COLO668 (cell line): ENCODE measurements at regions not wholly inside any gene's neighbourhood (a gene's known extent, or its start where the extent isn't known, plus 50 kb on each side); places are given as distances from the start of the nearest gene placed in this dataset.

Experiments used
- DNase-seq: peaks from one replicate; lab custom pipeline; 2025; ENCODE audit not compliant: unreplicated experiment; lab: John Stamatoyannopoulos, UW

GRCh38 chr13:106178816-106179215 is 356.6 kb downstream of the EFNB2 start:
- no peak for DNase-seq

- DNase-seq = no peak
Measured at GRCh38 chr13:106177146-106177545, 358.3 kb downstream of the EFNB2 start.

- no peak for DNase-seq
Measured at GRCh38 chr13:106176117-106176516, 359.3 kb downstream of the EFNB2 start.

DNA sequence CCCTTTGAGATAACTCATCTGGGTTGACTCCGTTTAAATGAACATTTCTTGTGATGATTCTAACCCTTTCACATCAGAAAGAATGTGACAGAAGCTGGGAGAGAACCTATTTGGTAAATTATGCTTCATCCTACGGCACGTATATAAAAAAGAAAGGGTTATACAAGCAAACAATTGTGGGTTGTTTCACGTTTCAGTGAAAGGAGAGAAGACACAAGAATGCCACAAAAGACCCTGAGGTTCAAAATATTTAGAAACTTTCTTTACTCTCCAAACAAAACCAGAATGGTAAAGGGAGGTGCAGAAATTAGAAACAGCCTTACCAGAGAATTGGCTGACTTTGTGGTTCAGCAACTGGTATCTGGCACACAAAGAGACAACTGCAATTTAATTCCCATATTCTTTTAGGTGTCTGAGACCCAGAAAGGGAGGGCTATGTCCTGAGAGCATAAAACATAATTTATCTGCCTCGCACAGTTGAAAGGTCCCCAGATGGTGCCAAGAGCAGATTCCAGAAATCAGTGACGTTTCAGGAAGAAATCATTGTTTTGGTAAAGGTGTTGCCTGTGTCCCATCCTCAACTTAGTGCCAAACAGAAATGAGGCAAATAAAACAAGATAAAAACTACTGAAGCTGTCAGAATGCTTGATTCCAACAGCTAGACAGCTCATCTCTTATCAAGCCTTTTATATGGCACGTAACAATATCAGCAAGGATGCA is 361.4 kb downstream of the EFNB2 start:
- no peak for DNase-seq

DNA sequence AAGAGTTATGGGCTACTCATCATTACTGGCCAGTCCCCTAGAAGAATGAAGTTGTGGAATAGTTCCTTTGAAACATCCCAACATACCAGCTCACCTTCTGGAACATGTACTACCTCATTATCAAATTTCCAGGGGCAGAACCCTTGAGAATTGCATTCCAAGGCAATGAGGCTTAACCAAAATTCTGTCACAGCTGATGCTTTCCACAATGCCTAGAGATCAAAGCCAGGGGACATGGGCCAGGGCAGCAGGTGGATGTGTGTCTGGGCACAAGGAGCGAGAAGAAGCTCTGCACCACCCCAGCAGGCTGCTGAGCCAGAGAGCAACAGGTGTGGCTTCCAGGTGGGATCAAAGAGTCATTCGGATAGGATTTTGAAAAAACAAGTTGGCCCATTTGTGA is 362.1 kb downstream of the EFNB2 start:
- no peak for DNase-seq

GRCh38 chr13:106172176-106172905 is 363.1 kb downstream of the EFNB2 start:
- no peak for DNase-seq

DNA sequence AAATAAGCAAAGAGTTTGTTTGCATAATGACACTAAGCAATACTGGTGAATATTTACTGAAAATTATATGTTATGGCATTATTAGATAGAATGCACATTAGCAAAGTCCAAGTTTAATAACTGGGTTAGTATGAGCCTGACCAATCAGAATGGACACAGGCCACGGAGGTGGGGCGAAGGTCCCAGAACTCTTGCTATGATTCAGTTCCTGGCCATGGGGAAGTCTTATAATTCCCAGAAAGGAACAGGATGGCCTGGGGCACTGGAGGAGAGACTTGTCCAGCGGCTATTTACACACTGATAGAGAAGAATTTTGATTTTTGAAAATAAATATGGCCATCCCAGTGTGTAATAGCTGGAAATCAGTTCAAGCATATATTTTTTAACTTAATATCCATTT is 372.0 kb downstream of the EFNB2 start:
- no peak for DNase-seq

DNA sequence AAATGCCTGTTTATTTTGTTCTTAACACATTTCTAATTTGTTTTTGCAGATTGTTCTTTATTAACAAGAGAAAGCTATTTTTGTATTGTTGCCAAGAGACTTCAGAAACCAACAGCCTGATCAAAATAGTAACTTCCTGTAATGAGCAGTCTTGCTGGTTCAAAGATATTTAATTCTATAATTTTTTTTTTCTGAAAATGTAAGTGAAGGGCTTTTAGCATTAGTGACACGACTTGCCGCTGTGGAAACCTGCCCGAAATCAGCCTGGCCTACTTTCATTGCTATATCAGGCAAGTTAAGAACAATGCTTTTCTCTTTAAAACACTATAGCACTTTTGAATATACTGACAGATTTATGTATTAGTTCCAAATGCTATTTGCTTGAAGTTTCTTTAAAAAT is 374.3 kb downstream of the EFNB2 start:
- no peak for DNase-seq

GRCh38 chr13:106159295-106160195 is 375.9 kb downstream of the EFNB2 start:
- no peak for DNase-seq

DNA sequence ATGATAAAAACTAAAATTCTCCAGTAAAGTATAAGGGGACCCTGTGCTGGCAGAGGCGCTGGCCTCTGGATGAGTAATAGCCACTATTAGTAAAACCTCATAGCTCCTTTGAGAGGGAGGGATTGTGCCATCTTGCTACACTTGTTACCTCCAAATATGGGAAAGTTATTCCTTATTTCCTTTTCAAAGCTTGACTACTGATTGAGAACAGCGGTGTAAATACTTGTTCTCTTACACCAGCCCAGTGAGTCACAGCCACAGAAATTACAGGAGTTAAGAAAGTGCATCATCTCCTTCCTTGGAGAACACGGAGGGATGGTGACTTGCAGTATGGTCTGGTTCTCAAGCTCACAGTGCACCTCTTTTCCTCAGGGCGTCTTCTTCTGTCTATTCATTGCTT is 379.0 kb downstream of the EFNB2 start:
- DNase-seq = no peak

DNA sequence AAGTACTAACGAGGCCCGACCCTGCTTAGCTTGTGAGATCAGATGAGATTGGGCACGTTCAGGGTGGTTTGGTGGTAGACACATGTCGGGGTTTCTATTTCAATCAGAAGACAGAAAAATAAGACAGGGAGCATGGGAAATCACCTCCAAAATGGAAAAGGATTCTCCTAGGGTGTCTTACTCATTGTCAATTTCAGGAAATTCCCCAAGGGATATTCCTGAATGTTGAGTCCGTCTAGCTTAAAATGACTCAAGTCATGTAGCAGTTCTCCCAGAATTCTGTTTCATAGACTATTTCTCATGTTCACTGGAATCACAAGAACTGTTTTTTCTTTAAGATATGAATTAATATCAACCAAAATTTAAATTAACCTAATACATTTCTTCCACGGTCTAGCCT is 380.1 kb downstream of the EFNB2 start:
- DNase-seq = no peak

GRCh38 chr13:106153876-106154275 is 381.6 kb downstream of the EFNB2 start:
- DNase-seq = no peak

DNA sequence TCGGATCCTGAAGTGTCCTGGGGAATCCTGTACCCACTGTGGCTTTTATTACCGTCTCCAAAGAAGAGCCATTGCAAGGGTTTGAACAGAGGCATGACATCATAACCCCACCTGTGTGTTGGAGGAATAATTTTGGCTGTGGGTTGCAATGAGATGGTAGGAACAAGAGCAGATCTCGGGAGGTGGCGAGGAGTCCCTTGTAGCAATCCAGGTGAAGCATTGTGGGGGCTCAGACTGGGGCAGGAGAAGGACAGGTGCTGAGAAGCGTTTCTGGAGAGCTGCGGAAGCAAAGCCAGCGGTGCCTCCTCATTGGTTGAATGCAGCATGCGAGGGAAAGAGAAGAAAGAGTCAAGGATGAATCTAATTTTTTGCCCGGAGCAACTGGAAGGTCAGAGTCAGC is 382.4 kb downstream of the EFNB2 start:
- no peak for DNase-seq

DNA sequence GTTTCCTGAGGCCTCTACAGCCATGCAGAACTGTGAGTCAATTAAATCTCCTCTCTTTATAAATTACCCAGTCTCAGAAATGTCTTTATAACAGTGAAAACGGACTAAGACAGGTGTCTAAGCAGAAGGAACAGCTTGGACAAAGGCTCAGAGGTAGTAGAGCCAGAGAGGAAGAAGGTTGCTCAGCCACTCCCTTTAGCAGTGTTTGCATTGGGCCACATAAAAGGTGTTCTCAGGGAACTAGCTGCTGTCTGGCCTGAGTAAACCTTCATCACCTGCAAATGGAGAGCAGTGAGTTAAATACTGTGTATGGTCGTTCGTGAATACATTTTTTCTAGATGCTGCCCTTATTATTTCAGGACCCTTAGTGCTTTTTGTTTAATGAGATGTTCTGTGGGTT is 383.4 kb downstream of the EFNB2 start:
- peak; percentile 36 for DNase-seq

- no peak for DNase-seq
Measured at GRCh38 chr13:106151056-106151699, 384.3 kb downstream of the EFNB2 start.

DNA sequence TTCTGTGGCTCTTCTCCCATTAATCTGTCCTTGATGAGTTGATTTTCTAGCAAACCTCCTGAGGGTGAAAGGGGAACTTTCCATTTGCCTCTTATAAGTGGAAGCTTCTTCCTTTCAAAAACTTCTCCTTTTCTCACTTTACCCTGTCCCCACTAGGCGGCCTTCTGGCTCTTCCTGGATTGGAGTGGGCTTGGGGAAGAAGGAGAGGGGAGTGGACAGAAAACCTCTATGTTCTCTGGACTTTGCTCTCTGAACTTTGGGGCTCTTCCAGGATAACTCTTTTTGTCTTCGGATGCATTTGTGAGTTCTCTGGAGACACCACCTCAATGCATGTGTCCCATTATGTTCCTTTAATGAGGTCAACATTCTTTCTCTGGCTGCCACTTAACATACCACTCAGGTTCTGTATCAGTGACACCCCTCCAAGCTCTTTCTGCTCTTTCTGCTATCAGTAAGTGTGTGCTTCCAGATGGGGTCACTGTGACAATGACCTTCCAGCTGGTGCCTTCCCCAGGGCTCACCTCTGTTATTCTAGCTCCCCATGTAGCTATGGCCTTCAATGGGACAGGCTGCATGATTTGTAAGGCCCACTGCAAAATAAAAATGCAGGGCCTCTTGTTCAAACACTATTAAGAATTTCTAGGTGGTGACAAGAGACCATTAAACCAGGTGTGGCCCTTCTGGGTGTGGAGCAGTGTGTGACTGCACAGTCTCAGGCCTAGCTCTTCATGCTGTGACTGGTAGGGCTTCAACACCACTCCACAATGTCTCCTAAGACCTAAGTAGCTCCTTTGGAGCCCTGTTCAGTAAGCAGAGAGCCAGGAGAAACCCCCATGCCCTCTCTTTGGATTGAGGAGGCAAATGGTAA is 389.2 kb downstream of the EFNB2 start:
- no peak for DNase-seq

DNA sequence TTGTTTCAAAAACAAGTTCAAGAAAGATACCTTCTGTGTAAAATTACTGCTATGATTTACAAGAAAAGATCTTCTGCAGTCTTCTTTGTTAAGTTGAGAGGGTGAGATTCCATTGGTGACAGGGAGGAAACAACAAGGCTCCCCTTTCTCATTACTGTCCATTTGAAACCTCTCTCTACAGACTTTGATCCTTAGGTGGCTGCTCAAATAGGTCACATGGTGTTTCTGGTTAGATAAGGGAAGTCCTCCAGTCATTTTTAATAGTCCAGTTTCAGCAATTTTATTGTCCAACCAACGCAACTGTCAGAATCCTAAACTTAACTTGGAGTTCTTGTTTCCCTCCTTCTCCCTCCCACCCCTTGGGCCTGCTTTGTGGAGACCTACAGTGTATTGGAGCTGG is 390.4 kb downstream of the EFNB2 start:
- DNase-seq = no peak

- peak; percentile 59 for DNase-seq
Measured at GRCh38 chr13:106143930-106144709, 391.3 kb downstream of the EFNB2 start.

GRCh38 chr13:106143392-106143791 is 392.1 kb downstream of the EFNB2 start:
- DNase-seq = no peak
